Testis (tissue), 2 donors: ENCODE measurements at regions not wholly inside any gene's neighbourhood (a gene's known extent, or its start where the extent isn't known, plus 50 kb on each side); places are given as distances from the start of the nearest gene placed in this dataset.

Source experiments
- DNase-seq: peaks from one replicate; pipeline ENCODE4 v3.0.0-alpha.2; 2019
- H3K27ac ChIP-seq, 2 donors: fragments of 200-600 bp; sonication (generic); one replicate each; pipeline ENCODE4 v1.5.1; 2019
- H3K27me3 ChIP-seq: fragments of 200-600 bp; sonication (generic); one replicate; pipeline ENCODE4 v1.5.1; 2019
- H3K36me3 ChIP-seq: fragments of 200-600 bp; sonication (generic); one replicate; pipeline ENCODE4 v1.5.1; 2017; ENCODE audit warnings: low read depth; ENCODE audit errors: missing control alignments
- H3K4me1 ChIP-seq: fragments of 200-600 bp; sonication (generic); one replicate; pipeline ENCODE4 v1.5.1; 2019
- H3K4me3 ChIP-seq, 2 donors: fragments of 200-600 bp; sonication (generic); one replicate each; pipeline ENCODE4 v1.5.1; 2017 to 2019
- H3K9me3 ChIP-seq: fragments of 200-600 bp; sonication (generic); one replicate; pipeline ENCODE4 v1.5.1; 2017
- CTCF ChIP-seq, 3 experiments: fragments of 450-650 bp in 2 of 3; fragments of 200-600 bp in 1 of 3; sonication (generic) in 1 of 3; IDR thresholded peaks; one replicate each; pipeline ENCODE4 v1.5.1; 2016 to 2019; ENCODE audit warnings: antibody characterized with exemption in 3 of 3, mild to moderate bottlenecking in 2 of 3, moderate library complexity in 1 of 3
- POLR2A ChIP-seq: fragments of 450-650 bp; IDR thresholded peaks from one replicate; pipeline ENCODE4 v1.6.1; 2017; ENCODE audit warnings: antibody characterized with exemption, mild to moderate bottlenecking, moderate library complexity
- WGBS, 2 donors: methylation state at CpG; one replicate each; pipeline ENCODE4 v1.1.5; 2018; 5-methylcytosine and 5-hydroxymethylcytosine counted together
- intact Hi-C: fragments of 100-400 bp; cut with DNase I; formaldehyde crosslinking; loops from one replicate; pipeline ENCODE4 v1.15.1; 2023; ENCODE audit warnings: low total_unique reads

- DNase-seq, result no peak
- Histone ChIP-seq H3K36me3 (no peaks in the 10 kb centered on the region), H3K4me3 (no peak overlapping the region), H3K27ac (no peak overlapping the region), H3K4me1 (no peaks in the 10 kb centered on the region), H3K27me3 (no peaks in the 10 kb centered on the region), H3K9me3 (no peaks in the 10 kb centered on the region)
- intact Hi-C loops, result no loop called here
- 69 to 82% methylated on average over 15 to 16 of the region's 16 CpGs for WGBS, 2 donors
- no peak for TF ChIP-seq POLR2A
- TF ChIP-seq CTCF (IDR thresholded peaks at IDR 0.05), result no peak
Observed at GRCh38 chr10:8260645-8261044, 206.2 kb downstream of the GATA3 start.

- Histone ChIP-seq H3K27me3 (no peaks in the 10 kb centered on the region), H3K27ac (no peak overlapping the region), H3K9me3 (no peaks in the 10 kb centered on the region), H3K4me1 (no peaks in the 10 kb centered on the region), H3K36me3 (no peaks in the 10 kb centered on the region), H3K4me3 (no peak overlapping the region)
- WGBS, 2 donors, result 83 to 93% methylated on average over 4 of the region's 4 CpGs
- no peak for DNase-seq
- TF ChIP-seq CTCF (IDR thresholded peaks at IDR 0.05), result no peak
- no peak for TF ChIP-seq POLR2A
- intact Hi-C loops, result no loop called here
Observed at GRCh38 chr10:8262317-8262716, 207.8 kb downstream of the GATA3 start.

- no peak for DNase-seq
- Histone ChIP-seq H3K36me3 (no peaks in the 10 kb centered on the region), H3K27me3 (no peaks in the 10 kb centered on the region), H3K9me3 (no peaks in the 10 kb centered on the region), H3K27ac (no peak overlapping the region), H3K4me1 (no peaks in the 10 kb centered on the region), H3K4me3 (no peak overlapping the region)
- TF ChIP-seq CTCF (IDR thresholded peaks at IDR 0.05), result no peak
- no peak for TF ChIP-seq POLR2A
- 88 to 98% methylated on average over 5 of the region's 5 CpGs for WGBS, 2 donors
- intact Hi-C loops, result no loop called here
Observed at GRCh38 chr10:8269976-8270375, 215.5 kb downstream of the GATA3 start.

- no peak for TF ChIP-seq POLR2A
- no peak for TF ChIP-seq CTCF (IDR thresholded peaks at IDR 0.05)
- WGBS, 2 donors, result 65 to 66% methylated on average over 10 of the region's 10 CpGs
- no peaks in the 10 kb centered on the region for H3K9me3 ChIP-seq
- DNase-seq, result no peak
- H3K36me3 ChIP-seq, result no peaks in the 10 kb centered on the region
- no peak overlapping the region for H3K27ac ChIP-seq
- intact Hi-C loops, result no loop called here
- H3K4me1 ChIP-seq, result no peaks in the 10 kb centered on the region
- H3K4me3 ChIP-seq, result no peak overlapping the region
- H3K27me3 ChIP-seq, result no peaks in the 10 kb centered on the region
Observed at GRCh38 chr10:8272794-8273425, 218.4 kb downstream of the GATA3 start.

- 62 to 69% methylated on average over 2 of the region's 2 CpGs for WGBS, 2 donors
- H3K9me3 ChIP-seq, result no peaks in the 10 kb centered on the region
- H3K4me3 ChIP-seq, result no peak overlapping the region
- H3K4me1 ChIP-seq, result no peaks in the 10 kb centered on the region
- no peaks in the 10 kb centered on the region for H3K27me3 ChIP-seq
- H3K27ac ChIP-seq, result no peak overlapping the region
- H3K36me3 ChIP-seq, result no peaks in the 10 kb centered on the region
- TF ChIP-seq POLR2A, result no peak
- TF ChIP-seq CTCF (IDR thresholded peaks at IDR 0.05), result no peak
- intact Hi-C loops, result no loop called here
- no peak for DNase-seq
Observed at GRCh38 chr10:8273749-8274148, 219.3 kb downstream of the GATA3 start.
